Suprapubic skin (tissue), 4 donors: ENCODE measurements at regions not wholly inside any gene's neighbourhood (a gene's known extent, or its start where the extent isn't known, plus 50 kb on each side); places are given as distances from the start of the nearest gene placed in this dataset.
A peak's percentile ranks its signal among the peaks of the same experiment; 100 is the strongest.

Source experiments
- DNase-seq, 2 donors: peaks; one replicate each; pipeline ENCODE4 v3.0.0-alpha.2; 2019; ENCODE audit warnings: low spot score in 2 of 2
- H3K27ac ChIP-seq: fragments of 200-600 bp; sonication (generic); one replicate; pipeline ENCODE4 v1.5.1; 2019
- H3K27me3 ChIP-seq: fragments of 200-600 bp; sonication (generic); one replicate; pipeline ENCODE4 v1.5.1; 2019
- H3K36me3 ChIP-seq: fragments of 200-600 bp; sonication (generic); one replicate; pipeline ENCODE4 v1.5.1; 2019
- H3K4me1 ChIP-seq: fragments of 200-600 bp; sonication (generic); one replicate; pipeline ENCODE4 v1.5.1; 2019
- H3K4me3 ChIP-seq: fragments of 200-600 bp; sonication (generic); one replicate; pipeline ENCODE4 v1.5.1; 2019; ENCODE audit warnings: mild to moderate bottlenecking
- H3K9me3 ChIP-seq: fragments of 200-600 bp; sonication (generic); one replicate; pipeline ENCODE4 v1.5.1; 2019
- EP300 ChIP-seq: sonication (generic); formaldehyde crosslinking; IDR thresholded peaks from one replicate; pipeline ENCODE4 v1.6.1; 2017; ENCODE audit warnings: antibody characterized with exemption
- POLR2A ChIP-seq, 2 donors: fragments of 450-650 bp; IDR thresholded peaks; one replicate each; pipeline ENCODE4 v1.6.1; 2017; ENCODE audit warnings: antibody characterized with exemption in 2 of 2, mild to moderate bottlenecking in 2 of 2, moderate library complexity in 2 of 2
- POLR2AphosphoS5 ChIP-seq, 3 donors: sonication (generic); formaldehyde crosslinking; IDR thresholded peaks; one replicate each; pipeline ENCODE4 v1.6.1; 2017; ENCODE audit warnings: antibody characterized with exemption in 3 of 3
- WGBS: methylation state at CpG from one replicate; pipeline ENCODE4 v1.1.5; 2018; 5-methylcytosine and 5-hydroxymethylcytosine counted together
- TF ChIP-seq, protein P1 (sequence below), 2 donors: fragments of 200-600 bp in 1 of 2; fragments of 450-650 bp in 1 of 2; sonication (generic) in 1 of 2; IDR thresholded peaks; one replicate each; pipeline ENCODE4 v1.5.1; 2016 to 2019; ENCODE audit warnings: antibody characterized with exemption in 2 of 2, mild to moderate bottlenecking in 1 of 2, moderate library complexity in 1 of 2

DNA sequence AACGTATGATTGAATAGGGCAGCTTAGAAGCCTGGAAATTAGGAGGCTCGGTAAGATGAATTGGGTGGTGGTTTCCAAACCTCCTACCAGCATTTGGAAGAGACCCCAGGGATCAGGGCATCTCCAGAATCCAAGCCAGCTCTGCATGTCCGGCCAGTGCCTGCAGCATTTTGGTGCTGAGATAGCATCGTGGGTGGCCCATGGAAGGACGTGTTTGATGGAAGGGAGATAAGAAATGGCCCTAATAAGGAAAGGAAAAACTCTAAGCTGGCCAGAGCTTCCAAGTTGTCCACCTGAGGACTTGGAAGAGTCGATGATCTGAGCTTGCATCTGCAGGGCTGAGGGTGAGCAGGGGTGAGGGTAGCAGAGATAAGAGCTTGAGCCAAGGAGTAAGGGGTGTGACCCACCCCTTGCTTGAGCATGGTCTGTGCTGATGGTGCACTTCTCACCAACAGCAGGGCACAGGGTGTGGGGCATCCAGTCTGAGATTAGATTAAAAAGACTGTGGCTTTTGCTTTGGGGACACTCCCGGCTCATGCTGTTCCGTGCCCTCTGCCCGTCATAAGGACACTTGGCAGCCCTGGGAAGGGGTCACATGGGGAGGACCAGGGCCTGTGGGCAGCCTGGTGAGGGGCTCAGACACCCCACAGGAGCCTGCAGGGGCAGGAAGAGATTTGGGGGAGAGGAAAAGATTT lies 213.2 kb downstream of the ERMARD start:
- Histone ChIP-seq H3K27me3 (peaks cover 5% of the 10 kb centered on the region), H3K27ac (no peak overlapping the region), H3K36me3 (no peaks in the 10 kb centered on the region), H3K9me3 (no peaks in the 10 kb centered on the region), H3K4me3 (no peak overlapping the region), H3K4me1 (peaks cover 16% of the 10 kb centered on the region)
- 65% methylated on average over 8 of the region's 9 CpGs for WGBS
- peak in 1 of 2 donors; percentile 56 for DNase-seq
- TF ChIP-seq POLR2A (IDR thresholded peaks at IDR 0.05): no peak
- TF ChIP-seq POLR2AphosphoS5 (IDR thresholded peaks at IDR 0.05): no peak
- TF ChIP-seq, protein P1, sequence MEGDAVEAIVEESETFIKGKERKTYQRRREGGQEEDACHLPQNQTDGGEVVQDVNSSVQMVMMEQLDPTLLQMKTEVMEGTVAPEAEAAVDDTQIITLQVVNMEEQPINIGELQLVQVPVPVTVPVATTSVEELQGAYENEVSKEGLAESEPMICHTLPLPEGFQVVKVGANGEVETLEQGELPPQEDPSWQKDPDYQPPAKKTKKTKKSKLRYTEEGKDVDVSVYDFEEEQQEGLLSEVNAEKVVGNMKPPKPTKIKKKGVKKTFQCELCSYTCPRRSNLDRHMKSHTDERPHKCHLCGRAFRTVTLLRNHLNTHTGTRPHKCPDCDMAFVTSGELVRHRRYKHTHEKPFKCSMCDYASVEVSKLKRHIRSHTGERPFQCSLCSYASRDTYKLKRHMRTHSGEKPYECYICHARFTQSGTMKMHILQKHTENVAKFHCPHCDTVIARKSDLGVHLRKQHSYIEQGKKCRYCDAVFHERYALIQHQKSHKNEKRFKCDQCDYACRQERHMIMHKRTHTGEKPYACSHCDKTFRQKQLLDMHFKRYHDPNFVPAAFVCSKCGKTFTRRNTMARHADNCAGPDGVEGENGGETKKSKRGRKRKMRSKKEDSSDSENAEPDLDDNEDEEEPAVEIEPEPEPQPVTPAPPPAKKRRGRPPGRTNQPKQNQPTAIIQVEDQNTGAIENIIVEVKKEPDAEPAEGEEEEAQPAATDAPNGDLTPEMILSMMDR (IDR thresholded peaks at IDR 0.05): no peak
- TF ChIP-seq EP300: no peak

DNA sequence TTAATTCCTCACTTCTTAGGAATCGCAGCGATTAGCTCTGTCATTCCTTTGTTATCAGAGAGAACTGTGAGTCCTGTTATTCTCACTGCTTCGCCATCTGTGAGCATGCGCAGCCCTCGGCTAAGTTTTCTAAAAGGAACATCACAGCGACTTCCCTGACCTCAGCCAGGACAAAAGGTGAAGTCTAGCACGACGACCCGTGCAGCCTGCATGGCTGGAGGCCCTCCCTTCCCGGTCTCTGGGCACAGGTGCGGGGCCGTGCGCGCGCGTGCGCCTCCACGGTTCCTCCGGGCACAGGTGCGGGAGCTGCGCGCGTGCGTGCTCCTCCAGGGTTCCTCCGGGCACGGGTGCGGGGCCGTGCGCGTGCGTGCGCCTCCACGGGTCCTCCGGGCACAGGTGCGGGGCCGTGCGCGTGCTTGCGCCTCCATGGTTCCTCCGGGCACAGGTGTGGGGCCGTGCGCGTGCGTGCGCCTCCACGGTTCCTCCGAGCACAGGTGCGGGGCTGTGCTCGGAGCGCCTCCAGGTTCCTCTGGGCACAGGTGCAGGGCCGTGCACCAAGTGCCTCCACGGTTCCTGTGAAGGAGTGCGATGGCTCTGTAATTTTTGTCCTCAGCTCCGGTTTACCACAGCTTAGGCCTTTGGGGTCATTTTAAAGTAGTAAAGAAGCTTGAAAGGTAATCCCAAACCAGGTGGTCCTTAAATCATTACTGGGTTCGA lies 212.3 kb downstream of the ERMARD start:
- WGBS: 90% methylated on average over 47 of the region's 55 CpGs
- TF ChIP-seq POLR2AphosphoS5 (IDR thresholded peaks at IDR 0.05) (no peak), EP300 (no peak), POLR2A (IDR thresholded peaks at IDR 0.05) (no peak)
- TF ChIP-seq, protein P1 (IDR thresholded peaks at IDR 0.05): no peak
- Histone ChIP-seq H3K4me3 (no peak overlapping the region), H3K36me3 (no peaks in the 10 kb centered on the region), H3K4me1 (peaks cover 25% of the 10 kb centered on the region), H3K27me3 (peaks cover 5% of the 10 kb centered on the region), H3K9me3 (no peaks in the 10 kb centered on the region), H3K27ac (no peak overlapping the region)
- peak; percentile 27 to 52 for DNase-seq

DNA sequence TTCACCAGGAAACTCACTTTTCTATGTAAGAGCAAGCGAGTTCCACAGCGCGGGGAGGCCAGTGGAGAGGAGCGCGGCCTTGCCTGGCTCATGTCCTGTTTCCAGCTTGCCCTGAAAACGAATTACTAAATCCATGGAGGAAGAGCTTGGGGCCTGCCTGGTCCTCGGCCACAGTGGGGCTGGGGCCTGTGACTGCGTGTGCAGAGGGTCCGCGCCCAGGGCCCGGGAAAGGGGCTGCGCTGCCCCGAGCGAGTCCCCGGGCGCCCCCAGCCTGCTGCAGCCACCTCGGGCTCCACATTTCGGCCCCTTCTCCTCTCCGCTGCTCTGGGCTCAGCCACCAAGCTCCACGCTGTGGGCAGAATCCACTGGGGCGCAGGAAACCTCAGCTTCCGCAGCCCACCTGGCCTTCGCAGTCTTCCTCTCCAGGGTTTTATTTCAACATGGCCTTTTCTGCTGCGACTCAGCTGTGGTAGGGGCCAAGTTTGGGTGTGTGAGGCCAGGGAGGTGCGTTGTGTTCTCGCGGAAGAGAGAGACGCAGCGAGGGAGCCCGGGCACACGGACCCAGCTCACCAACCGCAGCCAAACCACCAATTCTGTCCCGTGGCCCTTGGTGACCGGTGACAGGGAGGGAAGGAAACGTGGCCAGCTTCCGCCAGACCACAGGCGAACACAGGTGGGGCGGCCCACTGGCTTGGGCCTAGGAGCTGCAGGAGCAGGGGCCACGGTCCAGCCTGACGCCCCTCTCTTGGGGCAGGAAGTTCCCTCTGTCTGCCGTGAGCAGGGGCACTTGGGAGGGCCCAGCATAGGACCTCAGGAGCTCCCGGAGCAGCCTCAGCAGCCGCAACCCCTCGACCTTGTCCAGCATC lies 211.4 kb downstream of the ERMARD start:
- Histone ChIP-seq H3K4me1 (peaks cover 25% of the 10 kb centered on the region), H3K9me3 (no peaks in the 10 kb centered on the region), H3K36me3 (no peaks in the 10 kb centered on the region), H3K27me3 (peaks cover 5% of the 10 kb centered on the region), H3K4me3 (peak overlapping the region; percentile 44), H3K27ac (no peak overlapping the region)
- DNase-seq: peak; percentile 45 to 72
- TF ChIP-seq POLR2AphosphoS5 (IDR thresholded peaks at IDR 0.05) (no peak), POLR2A (IDR thresholded peaks at IDR 0.05) (no peak), EP300 (no peak)
- TF ChIP-seq, protein P1 (IDR thresholded peaks at IDR 0.05): no peak
- WGBS: 91% methylated on average over 31 of the region's 44 CpGs

DNA sequence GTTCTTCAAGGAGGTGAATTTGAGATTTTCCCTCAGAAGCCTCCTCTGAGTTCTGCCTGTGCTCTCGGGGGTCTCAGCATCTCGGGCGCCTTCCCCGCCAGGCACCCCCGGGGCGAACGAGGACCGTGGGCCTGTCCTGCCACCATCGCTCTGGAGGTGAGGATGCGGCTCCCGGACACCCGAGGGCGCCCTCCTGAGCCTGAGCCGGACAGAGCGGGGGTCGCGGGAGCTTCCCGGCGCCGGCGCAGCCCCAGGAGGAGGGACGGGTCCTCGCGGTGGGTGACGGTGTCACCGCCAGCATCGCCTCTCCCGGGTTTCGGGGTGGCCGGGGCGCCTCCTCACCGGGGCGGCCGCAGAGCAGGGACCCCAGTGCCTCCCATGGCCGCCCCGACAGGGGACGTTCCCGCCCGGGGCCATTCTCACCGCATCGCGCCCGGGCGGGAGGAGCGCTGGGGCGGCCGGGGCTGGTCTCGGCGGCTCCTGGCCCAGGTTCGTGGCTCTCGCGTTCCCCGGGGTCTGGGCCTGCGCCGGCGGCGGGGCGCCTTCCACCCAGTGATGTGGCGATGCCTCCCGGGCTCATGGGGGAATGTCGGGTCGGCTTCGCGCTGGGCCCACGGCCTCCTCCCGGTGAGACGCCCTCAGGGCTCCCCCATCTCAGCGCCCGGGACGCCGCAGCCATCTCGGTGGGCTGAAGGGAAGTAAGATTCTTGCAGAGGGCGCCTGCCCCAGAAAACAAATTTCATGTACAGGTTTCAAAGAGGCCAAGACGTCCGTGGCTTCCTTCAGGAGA lies 210.5 kb downstream of the ERMARD start:
- no peaks in the 10 kb centered on the region for H3K9me3 ChIP-seq
- no peaks in the 10 kb centered on the region for H3K36me3 ChIP-seq
- H3K27ac ChIP-seq: no peak overlapping the region
- 33% methylated on average over 30 of the region's 75 CpGs for WGBS
- peaks cover 25% of the 10 kb centered on the region for H3K4me1 ChIP-seq
- TF ChIP-seq EP300 (no peak), POLR2A (IDR thresholded peaks at IDR 0.05) (no peak), POLR2AphosphoS5 (IDR thresholded peaks at IDR 0.05) (no peak)
- TF ChIP-seq, protein P1 (IDR thresholded peaks at IDR 0.05): peak in 1 of 2 donors; percentile 37
- peaks cover 7% of the 10 kb centered on the region for H3K27me3 ChIP-seq
- peak; percentile 68 to 81 for DNase-seq
- H3K4me3 ChIP-seq: peak overlapping the region; percentile 44
